Neural cell (in vitro differentiated cells): ENCODE measurements at regions not wholly inside any gene's neighbourhood (a gene's known extent, or its start where the extent isn't known, plus 50 kb on each side); places are given as distances from the start of the nearest gene placed in this dataset.

Experiments
- CTCF ChIP-seq: fragments of 450-650 bp; IDR thresholded peaks from 2 replicates; pipeline ENCODE4 v1.5.1; 2014; ENCODE audit warnings: antibody characterized with exemption, mild to moderate bottlenecking, moderate library complexity; ENCODE audit not compliant: poor library complexity, severe bottlenecking
- EP300 ChIP-seq: fragments of 450-650 bp; conservative IDR thresholded peaks from 2 replicates; pipeline ENCODE4 v1.6.1; 2014; ENCODE audit warnings: antibody characterized with exemption, mild to moderate bottlenecking, moderate library complexity; ENCODE audit not compliant: poor library complexity, severe bottlenecking
- EZH2 ChIP-seq: fragments of 200-600, 300-800 bp; shearing (Covaris generic), sonication (generic); IDR thresholded peaks from 2 replicates; pipeline ENCODE4 v1.6.1; 2014; ENCODE audit warnings: antibody characterized with exemption, low read length, borderline replicate concordance, mild to moderate bottlenecking; ENCODE audit not compliant: insufficient read depth, poor library complexity, severe bottlenecking
- POLR2AphosphoS5 ChIP-seq: IDR thresholded peaks from 2 replicates; pipeline ENCODE4 v1.6.1; 2012
- RAD21 ChIP-seq: fragments of 450-650 bp; conservative IDR thresholded peaks from 2 replicates; pipeline ENCODE4 v1.6.1; 2014; ENCODE audit warnings: antibody characterized with exemption, mild to moderate bottlenecking, moderate library complexity
- REST ChIP-seq: IDR thresholded peaks from 2 replicates; pipeline ENCODE4 v1.6.1; 2012; ENCODE audit warnings: borderline replicate concordance
- TAF1 ChIP-seq: IDR thresholded peaks from 2 replicates; pipeline ENCODE4 v1.6.1; 2012; ENCODE audit warnings: low read depth

- TF ChIP-seq EZH2 (no peak), CTCF (no peak), TAF1 (no peak), POLR2AphosphoS5 (no peak), REST (no peak), RAD21 (no peak), EP300 (no peak)
Observed at GRCh38 chr4:188279184-188279583, 139.9 kb downstream of the TRIML1 start.
